ENCODE measurements at regions not wholly inside any gene's neighbourhood (a gene's known extent, or its start where the extent isn't known, plus 50 kb on each side); places are given as distances from the start of the nearest gene placed in this dataset.

DNA sequence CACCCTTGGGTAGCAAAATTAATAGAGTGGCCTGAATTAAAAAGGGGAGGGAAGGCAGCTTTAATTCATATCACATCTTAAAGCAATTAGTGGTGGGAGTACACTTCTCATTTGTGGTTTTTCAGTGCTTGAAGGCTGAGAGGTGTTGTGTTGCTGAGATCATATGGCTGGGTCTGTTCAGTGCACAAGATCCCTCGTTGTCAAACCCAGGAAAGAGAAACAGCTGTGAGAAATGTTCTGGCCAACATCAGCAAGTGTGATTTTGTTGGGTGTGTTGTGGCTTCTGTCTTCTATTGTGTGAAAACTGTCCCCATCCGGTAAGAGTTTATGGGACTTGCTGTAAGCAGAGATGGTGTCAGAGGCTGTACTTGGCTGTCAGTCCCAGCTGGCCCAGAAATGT lies 197.9 kb upstream of the BMPER start:
- Histone ChIP-seq H3K27me3 (ENCODE audit: control insufficient read depth, insufficient read depth, low read length) (no peaks in the 10 kb centered on the region), H3K79me2 (no peaks in the 10 kb centered on the region), H3K4me2 (ENCODE audit: low read length) (no peak overlapping the region), H2AFZ (no peak overlapping the region), H3K9me3 (ENCODE audit: control insufficient read depth, low read length) (no peaks in the 10 kb centered on the region), H3K9ac (no peak overlapping the region), H3K36me3 (ENCODE audit: control insufficient read depth, insufficient read depth, low read length) (no peaks in the 10 kb centered on the region), H3K4me1 (no peaks in the 10 kb centered on the region), H3K4me3 (ENCODE audit: low read depth, low read length) (no peak overlapping the region), H3K27ac (no peak overlapping the region)
- TF ChIP-seq, protein P1, sequence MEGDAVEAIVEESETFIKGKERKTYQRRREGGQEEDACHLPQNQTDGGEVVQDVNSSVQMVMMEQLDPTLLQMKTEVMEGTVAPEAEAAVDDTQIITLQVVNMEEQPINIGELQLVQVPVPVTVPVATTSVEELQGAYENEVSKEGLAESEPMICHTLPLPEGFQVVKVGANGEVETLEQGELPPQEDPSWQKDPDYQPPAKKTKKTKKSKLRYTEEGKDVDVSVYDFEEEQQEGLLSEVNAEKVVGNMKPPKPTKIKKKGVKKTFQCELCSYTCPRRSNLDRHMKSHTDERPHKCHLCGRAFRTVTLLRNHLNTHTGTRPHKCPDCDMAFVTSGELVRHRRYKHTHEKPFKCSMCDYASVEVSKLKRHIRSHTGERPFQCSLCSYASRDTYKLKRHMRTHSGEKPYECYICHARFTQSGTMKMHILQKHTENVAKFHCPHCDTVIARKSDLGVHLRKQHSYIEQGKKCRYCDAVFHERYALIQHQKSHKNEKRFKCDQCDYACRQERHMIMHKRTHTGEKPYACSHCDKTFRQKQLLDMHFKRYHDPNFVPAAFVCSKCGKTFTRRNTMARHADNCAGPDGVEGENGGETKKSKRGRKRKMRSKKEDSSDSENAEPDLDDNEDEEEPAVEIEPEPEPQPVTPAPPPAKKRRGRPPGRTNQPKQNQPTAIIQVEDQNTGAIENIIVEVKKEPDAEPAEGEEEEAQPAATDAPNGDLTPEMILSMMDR (IDR thresholded peaks at IDR 0.05): no peak

DNA sequence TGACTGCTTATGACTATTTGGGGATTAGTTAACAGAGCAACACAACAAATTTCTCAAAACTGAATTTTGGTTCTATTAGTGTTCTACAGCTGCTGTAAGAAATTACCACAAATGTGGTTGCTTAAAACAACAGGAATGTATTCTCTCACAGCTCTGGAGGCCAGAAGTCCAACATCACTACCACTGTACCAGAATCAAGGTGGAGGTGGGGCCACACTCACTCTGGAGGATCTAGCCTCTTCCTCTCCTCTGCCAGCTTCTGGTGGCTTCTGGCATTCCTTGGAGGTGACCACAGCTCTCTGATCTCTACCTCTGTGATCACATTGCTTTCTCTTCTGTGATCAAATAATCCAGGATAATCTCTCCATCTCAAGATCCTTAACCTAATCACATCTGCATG lies 194.7 kb upstream of the BMPER start:
- Histone ChIP-seq H3K4me3 (ENCODE audit: low read depth, low read length) (no peak overlapping the region), H3K27me3 (ENCODE audit: control insufficient read depth, insufficient read depth, low read length) (no peaks in the 10 kb centered on the region), H3K4me2 (ENCODE audit: low read length) (no peak overlapping the region), H3K27ac (no peak overlapping the region), H3K9me3 (ENCODE audit: control insufficient read depth, low read length) (no peaks in the 10 kb centered on the region), H2AFZ (no peak overlapping the region), H3K9ac (no peak overlapping the region), H3K4me1 (no peaks in the 10 kb centered on the region), H3K36me3 (ENCODE audit: control insufficient read depth, insufficient read depth, low read length) (no peaks in the 10 kb centered on the region), H3K79me2 (no peaks in the 10 kb centered on the region)
- TF ChIP-seq, protein P1 (IDR thresholded peaks at IDR 0.05): no peak

DNA sequence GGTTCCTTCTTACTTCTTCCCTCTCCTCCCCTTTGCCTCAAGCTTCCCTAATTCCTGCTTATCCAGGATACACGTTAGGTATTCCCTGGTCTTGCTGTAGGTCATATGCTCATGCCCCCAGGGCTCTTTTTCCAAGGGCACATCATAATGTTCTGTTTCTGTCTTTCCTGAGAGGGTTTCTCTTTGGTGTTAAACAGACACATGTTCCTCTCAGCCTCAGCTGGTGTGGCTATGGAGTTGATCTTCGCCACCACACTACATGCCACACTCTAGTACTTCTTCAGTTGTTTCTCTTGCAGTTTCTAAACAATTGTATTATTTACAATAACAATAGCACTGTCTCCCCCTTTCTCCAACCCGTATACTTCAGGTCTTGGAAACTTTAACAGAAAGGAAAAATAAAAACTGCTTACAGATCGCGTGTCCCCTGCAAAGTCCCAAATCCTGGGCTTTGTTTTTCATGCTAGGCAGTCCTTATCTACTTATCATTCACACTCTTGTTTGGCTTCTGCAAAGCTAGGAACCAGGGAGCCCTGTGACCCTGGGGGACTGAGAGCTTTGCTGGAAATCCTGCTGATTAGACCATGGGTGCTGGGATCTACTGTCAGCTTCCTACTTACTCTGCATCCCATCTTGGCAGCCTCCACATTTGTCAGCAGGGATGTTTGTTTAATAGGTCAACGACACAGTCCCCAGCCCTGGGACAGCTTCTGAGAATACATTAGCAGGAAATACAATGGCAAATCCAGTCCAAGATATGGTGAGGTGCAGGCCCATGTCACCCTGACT lies 193.9 kb upstream of the BMPER start:
- H3K79me2 ChIP-seq: no peaks in the 10 kb centered on the region
- H3K27ac ChIP-seq: no peak overlapping the region
- H3K9me3 ChIP-seq (ENCODE audit: control insufficient read depth, low read length): no peaks in the 10 kb centered on the region
- no peak overlapping the region for H3K9ac ChIP-seq
- no peak overlapping the region for H3K4me3 ChIP-seq (ENCODE audit: low read depth, low read length)
- H3K4me2 ChIP-seq (ENCODE audit: low read length): no peak overlapping the region
- no peak overlapping the region for H2AFZ ChIP-seq
- TF ChIP-seq, protein P1 (IDR thresholded peaks at IDR 0.05): no peak
- H3K36me3 ChIP-seq (ENCODE audit: control insufficient read depth, insufficient read depth, low read length): no peaks in the 10 kb centered on the region
- no peaks in the 10 kb centered on the region for H3K27me3 ChIP-seq (ENCODE audit: control insufficient read depth, insufficient read depth, low read length)
- H3K4me1 ChIP-seq: no peaks in the 10 kb centered on the region

DNA sequence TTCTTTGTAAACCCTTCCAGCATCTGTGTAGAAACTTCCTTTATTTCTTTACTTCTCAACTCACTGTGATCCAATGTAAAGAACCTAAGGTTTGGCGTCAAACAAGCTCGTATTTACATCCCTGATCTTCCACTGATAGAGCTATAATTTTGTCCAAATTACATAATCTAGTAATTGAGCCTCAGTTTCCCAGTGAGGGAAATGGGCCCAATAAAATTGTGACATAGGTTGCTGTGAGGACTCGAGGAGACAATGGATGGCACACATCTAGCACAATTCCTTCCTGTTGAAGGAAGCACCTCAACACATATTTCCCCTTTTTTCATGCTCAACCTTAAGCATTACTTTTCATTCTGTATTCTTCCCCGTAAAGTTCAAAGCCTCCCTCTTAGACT lies 193.3 kb upstream of the BMPER start:
- TF ChIP-seq, protein P1 (IDR thresholded peaks at IDR 0.05): no peak
- no peaks in the 10 kb centered on the region for H3K27me3 ChIP-seq (ENCODE audit: control insufficient read depth, insufficient read depth, low read length)
- no peaks in the 10 kb centered on the region for H3K79me2 ChIP-seq

DNA sequence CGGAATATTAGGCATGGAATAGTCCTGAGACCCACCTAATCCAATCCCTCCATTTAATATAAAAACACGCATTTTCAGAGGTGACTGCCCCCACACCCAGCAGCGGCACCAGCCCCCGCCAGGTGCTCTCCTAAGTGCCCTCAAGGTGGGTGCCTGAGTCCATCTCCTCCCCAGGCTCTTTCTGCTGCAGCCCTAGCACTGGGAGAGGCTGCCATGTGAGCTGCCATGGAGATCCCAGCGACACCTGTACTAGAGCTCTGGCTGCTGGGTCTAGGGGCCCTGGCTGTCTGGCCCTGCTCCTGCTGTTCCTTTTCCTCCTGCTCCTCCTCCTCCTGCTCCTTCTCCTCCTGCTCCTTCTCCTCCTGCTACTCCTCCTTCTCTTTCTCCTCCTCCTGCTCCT lies 191.1 kb upstream of the BMPER start:
- Histone ChIP-seq H3K36me3 (ENCODE audit: control insufficient read depth, insufficient read depth, low read length) (no peaks in the 10 kb centered on the region), H3K9ac (no peak overlapping the region), H2AFZ (no peak overlapping the region), H3K4me1 (no peaks in the 10 kb centered on the region), H3K4me2 (ENCODE audit: low read length) (no peak overlapping the region), H3K27me3 (ENCODE audit: control insufficient read depth, insufficient read depth, low read length) (no peaks in the 10 kb centered on the region), H3K79me2 (no peaks in the 10 kb centered on the region), H3K9me3 (ENCODE audit: control insufficient read depth, low read length) (no peaks in the 10 kb centered on the region), H3K27ac (no peak overlapping the region), H3K4me3 (ENCODE audit: low read depth, low read length) (no peak overlapping the region)
- TF ChIP-seq, protein P1 (IDR thresholded peaks at IDR 0.05): no peak

More for the DNA sequence above, 193.3 kb upstream of the BMPER start:
- Histone ChIP-seq H3K4me1 (no peaks in the 10 kb centered on the region), H3K27ac (no peak overlapping the region), H3K36me3 (ENCODE audit: control insufficient read depth, insufficient read depth, low read length) (no peaks in the 10 kb centered on the region), H3K9me3 (ENCODE audit: control insufficient read depth, low read length) (no peaks in the 10 kb centered on the region), H3K9ac (no peak overlapping the region), H3K4me2 (ENCODE audit: low read length) (no peak overlapping the region), H3K4me3 (ENCODE audit: low read depth, low read length) (no peak overlapping the region), H2AFZ (no peak overlapping the region)

Measured in parathyroid adenoma (tissue), 2 donors.